B cell (primary cell): ENCODE measurements at regions not wholly inside any gene's neighbourhood (a gene's known extent, or its start where the extent isn't known, plus 50 kb on each side); places are given as distances from the start of the nearest gene placed in this dataset.

Source experiments
- CTCF ChIP-seq: fragments of 200-600 bp; IDR thresholded peaks from one replicate; pipeline ENCODE4 v1.8.0; 2022; ENCODE audit warnings: antibody characterized with exemption, mild to moderate bottlenecking
- EZH2 ChIP-seq: IDR thresholded peaks from 2 replicates; pipeline ENCODE4 v1.6.1; 2012; ENCODE audit warnings: borderline replicate concordance, low read depth, mild to moderate bottlenecking, moderate library complexity, low read length; ENCODE audit not compliant: insufficient read depth, poor library complexity, severe bottlenecking

- TF ChIP-seq CTCF (no peak), EZH2 (no peak)
These were observed 82.6 kb upstream of the CNKSR3 start for GRCh38 chr6:154593122-154593521.
